HG02970 (cell line): ENCODE measurements at regions not wholly inside any gene's neighbourhood (a gene's known extent, or its start where the extent isn't known, plus 50 kb on each side); places are given as distances from the start of the nearest gene placed in this dataset.

Experiments
- ATAC-seq: cut with Tn5 transposase; IDR thresholded peaks from one replicate; pipeline ENCODE4 v1.9.1; 2021; ENCODE audit warnings: mild to moderate bottlenecking, moderate library complexity, moderate number of reproducible peaks; ENCODE audit not compliant: unreplicated experiment, low FRiP score

DNA sequence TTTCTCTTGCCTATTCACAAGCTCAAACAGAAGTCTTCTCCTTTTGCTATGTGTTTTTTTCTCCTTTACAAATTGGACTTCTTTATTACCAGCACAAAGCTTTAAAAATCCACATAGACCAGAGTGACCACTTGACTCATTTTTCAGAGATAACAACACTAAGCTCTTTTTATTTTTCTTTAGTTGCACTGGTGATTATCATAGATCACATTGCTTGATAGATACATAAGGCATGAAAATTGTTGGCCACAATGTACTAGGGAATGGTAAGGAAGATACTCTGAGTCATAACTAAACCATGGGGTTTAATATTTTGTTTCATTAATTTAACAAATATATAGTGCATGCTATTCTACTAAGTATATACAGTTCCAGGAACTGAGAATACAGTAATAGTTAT lies 159.0 kb downstream of the GASK1B start:
- ATAC-seq, result no peak

DNA sequence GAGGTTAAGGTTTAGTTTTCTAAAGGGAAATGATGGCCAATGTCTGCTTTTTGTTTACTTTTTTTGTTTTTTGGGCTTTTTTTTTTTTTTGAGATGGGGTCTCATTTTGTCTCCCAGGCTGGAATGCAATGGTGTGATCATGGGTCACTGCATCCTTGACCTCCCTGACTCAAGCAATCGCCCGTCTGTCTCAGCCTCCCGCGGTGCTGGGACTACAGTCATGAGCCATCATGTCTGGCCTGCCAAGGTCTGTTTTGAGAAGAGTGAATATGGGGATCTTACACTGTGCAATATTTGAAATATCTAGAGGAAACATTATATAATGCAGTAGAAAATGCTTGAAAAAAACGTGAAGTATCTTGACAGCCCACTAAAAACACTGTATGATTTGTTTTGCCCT lies 162.5 kb downstream of the GASK1B start:
- no peak for ATAC-seq

DNA sequence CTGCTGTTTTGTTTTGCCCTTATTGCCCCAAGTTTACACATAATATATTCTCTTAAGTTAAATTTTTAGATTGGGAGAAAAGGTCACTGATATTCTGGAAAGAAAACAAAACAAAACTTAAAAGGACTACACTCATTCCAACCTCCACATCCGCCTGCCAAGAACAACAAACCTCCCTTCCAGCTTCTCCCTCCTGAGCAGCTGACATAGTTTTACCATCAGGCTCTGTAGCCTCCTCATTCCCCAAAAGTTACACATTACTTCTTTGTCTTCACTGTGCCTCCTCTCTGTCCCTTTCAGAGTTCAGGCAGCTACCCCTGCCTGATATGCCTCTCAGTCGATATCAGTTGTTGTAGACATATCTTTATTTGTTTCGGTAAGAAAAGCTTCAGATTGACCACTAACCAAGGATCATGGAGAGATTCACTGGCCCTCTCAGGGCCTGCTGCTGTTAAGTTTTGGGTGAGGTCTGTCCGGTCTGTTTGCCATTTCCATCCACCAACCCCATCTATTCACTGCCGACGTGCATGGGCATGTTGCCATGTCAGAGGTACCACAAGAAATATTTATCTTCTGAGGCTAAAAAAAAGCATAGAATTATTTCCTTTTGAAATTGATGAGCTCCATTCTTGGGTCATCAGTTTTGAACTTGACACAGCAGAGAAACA lies 164.1 kb downstream of the GASK1B start:
- ATAC-seq, result no peak

DNA sequence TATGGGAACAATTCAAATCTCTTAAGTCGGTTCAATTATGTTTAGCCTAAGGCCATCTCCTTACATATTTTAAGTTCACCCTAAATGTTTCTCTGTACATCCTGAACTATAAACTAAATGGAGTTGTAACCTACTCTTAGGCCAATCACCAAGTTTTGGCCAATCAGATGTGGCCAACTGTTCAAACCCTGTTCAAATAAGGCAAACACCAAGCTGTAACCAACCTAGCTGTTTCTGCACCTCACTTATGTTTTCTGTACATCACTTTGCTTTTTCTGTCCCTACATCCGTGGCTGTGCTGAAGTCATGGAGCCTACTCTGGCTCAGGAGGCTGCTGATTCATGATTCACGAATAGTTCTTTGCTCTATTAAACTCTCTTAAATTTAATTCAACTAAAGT lies 165.3 kb downstream of the GASK1B start:
- ATAC-seq, result no peak

DNA sequence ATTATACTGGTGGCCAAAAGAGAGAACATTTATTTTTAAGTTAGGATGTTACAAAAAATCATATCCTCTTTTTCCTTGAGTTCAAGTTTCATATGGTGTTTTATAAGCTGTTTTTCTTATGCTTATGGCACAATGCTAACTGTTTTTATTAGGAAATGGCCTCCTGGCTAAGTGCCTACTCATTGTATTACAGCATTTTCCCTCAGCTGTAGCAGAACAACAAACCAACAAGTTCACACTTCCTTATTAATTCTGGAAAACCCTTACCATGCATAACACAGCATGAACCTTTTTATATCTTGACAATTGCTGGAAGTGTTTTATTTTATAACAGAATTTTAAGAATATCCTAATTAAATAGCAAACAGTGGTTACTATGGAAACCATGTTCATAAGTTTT lies 165.8 kb downstream of the GASK1B start:
- no peak for ATAC-seq

DNA sequence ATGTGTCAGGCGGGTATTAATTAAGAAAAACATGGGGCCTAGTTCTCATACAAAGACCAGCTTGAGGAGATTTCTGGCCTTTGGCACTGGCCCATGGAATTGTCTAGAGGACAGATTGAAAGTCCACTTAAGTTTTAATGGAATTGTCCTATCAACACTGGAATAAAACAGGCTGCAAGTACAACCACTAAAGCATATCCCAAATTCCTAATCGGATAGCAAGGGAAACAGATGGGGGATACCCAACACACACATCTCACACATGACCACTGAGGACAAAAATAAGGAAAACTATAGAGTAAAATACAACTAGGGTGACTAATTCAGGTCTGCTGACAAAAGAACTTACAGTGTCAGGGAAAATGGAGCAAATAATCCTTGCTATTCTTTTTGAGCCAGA lies 167.8 kb downstream of the GASK1B start:
- no peak for ATAC-seq

DNA sequence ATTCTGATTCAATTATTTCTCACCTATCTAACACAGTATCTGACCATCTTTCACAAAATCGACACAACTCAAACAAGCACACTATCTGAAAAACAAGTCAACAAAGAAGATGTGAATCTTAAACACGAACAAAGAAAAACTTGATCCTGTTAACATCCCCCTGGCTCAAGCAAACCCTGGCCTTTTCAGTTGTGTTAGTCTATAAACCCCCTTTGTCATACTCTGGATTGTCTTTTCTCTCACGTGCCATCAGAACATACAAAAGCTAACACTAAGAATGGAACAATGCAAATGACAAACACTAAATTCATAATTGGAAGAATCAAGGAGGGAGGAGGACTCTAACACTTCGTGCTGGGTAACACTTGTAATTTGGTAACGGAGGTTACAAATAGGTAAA lies 168.7 kb downstream of the GASK1B start:
- no peak for ATAC-seq

DNA sequence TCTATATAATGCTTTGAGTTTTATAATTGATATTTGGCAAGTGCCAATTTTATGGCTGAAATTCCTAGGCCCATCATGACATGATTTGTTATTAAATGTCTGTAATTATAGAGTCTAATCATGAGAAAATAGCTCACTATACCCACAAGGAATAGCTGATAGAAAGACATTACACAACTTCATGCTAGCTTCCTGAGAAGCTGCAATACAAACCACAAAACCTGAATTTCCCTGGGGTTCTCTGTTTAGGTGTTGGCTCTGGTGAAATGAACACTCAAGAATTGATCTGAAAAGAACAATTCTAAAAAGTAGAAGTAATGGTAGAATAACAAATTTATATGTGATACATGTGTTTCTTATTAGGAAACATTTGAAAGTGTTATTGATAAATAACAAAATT lies 169.6 kb downstream of the GASK1B start:
- ATAC-seq, result no peak

DNA sequence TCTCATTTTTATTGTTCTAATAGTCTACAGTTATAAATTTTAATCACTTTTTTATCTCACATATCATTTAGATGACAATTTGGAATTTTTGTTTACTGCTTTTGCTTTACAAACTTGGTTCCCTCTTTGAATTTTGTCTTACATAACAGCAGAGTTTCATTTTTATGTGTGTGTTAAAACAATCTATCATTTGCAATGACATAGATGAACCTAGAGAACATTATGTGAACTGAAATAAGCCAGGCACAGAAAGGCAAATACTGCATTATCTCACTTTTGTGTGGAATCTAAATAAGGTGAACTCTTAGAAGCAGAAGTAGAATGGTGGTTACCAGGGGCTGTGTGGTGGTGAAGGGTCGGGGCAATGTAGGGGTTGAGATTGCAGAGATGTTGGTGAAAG lies 170.7 kb downstream of the GASK1B start:
- no peak for ATAC-seq

DNA sequence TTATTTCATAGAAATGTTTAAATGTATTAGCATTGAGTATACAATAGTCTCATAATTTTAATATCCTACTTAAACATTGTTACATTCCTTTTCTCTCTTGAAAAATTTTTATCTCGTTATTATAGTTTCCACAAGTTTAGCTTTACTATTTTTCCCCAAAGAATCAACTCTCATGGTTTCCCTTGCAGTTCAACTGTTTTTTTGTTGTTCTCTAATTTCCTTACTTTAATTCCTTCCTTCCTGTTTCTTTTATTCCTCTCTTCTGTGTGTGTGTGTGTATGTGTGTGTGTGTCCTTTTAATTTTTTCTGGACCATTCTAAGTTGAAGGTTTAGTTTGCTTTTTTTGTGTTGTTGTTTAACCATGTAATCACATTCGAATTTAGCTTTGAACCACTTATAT lies 171.1 kb downstream of the GASK1B start:
- no peak for ATAC-seq

DNA sequence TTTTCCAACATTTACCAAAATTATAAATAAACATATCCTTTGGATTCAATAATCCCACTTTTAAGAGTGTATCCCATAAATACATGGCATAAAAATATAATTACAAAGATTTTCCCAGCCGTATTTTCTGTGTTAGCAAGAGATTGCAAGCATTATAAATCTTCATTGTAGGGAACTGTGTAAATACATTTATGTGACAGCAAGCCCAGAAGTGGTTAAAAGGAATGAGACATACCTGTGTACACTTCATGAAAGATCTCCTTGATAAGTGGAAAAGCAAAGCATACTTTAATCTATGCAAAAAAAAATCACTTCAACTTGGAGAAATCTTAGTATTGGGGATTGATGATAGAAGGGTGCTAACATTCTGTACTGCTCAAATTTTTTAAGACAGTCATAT lies 173.1 kb downstream of the GASK1B start:
- ATAC-seq, result no peak

DNA sequence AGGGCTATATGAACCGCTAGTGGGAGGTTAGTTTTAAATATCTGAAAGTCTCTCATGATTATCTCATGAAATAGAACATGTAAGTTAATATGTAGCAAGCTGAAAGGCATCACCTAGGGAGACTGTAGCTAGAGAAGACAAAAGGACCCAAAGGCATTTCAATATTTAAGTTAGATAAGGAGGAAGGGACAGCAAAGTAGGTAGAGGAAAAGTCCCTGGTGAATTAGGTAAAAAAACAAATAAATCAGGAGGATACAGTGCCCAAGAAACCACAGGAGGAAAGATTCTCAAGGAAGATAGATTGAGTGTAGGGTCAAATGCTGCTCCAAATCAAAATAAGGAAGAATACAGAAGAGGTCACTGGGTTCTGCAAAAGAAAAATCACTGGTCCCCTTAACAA lies 175.5 kb downstream of the GASK1B start:
- no peak for ATAC-seq

DNA sequence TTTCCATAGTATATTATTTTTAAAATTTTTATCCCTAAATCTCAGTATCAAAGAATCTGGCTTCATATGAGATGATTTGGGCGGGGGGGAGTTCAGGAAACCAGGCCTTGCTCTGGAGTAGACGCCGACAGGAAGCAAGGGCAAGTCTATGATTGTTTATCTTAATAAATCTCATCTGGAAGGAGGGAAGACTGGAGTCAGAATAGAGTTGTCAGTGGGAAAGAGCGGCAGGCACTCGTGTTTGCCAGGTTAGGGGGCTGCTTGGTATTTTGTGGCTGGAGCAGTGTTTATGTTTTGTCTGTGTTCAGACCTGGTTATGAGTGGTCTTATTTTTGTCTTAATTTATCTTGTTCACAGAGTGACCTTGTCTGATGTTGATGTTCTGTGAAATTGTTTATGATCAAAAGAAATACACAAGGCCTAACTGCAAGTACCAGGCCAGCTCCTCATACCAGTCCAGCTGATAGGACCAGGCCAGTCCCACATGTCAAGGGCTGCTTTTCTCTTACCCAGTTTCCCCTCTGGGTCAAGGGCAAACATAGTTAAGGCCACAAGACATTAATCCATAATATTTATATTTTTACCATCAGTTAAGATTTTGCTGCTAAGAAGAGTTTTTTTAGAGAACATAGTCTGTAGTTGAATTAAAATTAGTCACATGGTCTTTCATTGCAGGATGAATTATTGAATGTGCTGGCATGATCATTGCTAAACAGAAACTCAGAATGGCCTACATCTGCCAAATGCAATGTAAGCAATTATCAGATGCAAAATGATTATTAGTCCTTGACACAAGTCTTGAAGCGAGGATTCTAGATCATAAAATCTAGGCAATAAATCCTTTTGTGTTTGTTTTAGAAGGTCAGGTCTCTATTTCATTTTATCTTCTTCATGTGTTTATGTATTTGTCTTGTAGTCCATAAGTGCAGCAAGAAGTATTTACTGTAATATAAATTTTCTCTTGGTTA lies 176.5 kb downstream of the GASK1B start:
- ATAC-seq, result no peak

DNA sequence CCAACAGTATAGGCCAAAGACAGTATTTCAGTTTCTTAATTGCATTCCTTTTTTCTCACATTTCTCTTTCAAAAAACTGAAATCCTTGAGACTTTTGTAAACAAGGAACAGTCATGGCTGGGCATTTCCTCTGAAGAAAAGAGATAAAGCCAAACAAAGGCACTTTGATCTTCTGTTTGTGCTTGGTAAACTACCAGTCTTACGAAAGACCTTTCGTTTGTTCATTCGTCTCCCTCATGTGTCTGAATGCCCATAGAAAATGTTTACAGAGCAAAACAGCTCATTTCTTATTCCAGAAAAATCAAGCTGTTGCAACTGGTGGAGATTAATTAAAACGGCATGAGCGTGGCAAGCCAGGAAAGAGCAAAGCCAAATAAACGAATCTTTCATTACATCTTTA lies 178.0 kb downstream of the GASK1B start:
- ATAC-seq, result no peak

DNA sequence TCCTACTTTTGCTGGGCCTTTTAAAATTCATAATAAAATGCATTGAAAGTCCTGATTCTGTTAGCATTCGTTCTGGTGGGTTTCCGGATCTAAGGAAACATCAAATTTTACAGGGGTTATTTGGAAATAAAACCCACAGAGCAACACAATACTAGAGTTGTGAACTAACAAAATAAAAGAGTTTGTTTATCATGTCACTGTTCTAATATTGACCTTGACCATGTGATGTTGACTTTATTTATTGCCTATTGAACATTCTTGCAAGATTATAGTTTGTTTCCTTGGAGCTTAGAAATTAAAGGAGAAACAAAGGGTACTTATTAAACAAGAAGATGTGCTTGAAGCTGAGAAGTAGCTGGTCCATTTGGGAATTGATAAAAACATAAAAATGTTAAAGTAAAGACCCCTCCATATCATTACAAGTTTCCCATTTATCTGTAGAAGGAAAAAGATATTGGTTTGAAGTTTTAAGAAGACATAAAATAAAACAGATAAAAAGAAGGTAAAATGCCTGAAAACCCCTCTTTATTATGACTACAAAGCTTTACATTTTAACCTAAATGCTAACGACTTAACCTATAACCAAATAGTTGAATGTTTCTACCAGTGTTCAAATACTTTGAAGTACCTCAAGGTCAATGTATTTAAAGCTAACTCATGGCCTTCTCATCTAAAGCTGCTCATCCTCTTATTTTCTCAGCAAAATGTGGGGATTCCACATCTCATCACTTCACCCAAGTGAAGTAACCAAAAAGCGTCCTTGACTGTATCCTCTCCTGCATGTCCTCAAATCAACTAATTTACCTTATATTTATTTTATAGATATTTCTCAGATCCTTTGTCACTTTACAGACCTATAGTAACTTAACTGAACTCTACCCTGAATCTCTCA lies 179.6 kb downstream of the GASK1B start:
- ATAC-seq, result no peak

DNA sequence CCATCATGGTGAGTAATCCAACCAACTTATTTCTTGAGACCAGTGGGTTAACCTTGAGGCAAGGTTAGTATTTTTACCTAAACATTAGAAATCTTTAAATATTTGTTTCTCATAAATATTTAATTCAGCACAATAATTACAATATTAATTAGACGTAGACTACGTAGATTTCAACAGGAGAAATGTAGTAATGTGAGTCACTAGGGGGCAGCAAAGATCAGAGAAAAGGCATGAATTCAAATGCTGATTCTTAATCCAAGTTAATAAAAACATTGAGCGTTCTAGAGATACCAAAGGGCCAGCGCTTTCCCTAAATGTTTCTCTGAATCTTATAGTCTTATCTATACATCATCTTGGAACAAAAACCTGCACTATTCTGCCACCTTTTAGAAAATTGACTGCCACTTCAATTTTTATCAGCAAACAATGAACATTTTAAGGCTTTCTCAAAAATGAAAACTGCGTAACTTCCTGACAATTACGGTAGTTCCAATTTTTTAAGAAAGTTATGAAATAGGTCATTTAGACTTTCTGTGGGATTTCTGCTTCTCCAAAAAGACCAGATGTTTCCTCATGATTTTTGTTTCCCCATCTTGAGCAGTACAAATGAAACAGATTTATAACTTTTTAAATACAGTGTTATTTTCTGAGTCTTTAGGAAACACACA lies 180.7 kb downstream of the GASK1B start:
- no peak for ATAC-seq

DNA sequence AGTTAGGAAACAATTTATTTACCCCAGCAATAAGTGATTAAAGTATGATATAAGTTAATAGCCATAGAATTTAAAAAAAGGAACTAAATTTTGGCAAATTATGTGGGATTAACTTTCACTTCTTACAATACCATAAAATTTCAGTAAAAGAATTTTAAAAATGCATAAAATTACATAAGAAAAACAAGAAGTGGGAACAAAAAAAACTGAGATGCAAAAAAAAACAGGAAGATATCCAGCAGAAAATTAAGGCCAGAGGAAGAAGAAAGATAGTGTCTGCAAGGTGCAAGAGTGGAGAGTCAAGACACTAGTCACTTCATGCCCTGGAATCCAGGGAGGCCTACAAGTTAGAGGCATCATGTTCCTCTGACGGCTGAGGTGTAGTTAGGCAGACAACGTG lies 184.2 kb downstream of the GASK1B start:
- no peak for ATAC-seq

DNA sequence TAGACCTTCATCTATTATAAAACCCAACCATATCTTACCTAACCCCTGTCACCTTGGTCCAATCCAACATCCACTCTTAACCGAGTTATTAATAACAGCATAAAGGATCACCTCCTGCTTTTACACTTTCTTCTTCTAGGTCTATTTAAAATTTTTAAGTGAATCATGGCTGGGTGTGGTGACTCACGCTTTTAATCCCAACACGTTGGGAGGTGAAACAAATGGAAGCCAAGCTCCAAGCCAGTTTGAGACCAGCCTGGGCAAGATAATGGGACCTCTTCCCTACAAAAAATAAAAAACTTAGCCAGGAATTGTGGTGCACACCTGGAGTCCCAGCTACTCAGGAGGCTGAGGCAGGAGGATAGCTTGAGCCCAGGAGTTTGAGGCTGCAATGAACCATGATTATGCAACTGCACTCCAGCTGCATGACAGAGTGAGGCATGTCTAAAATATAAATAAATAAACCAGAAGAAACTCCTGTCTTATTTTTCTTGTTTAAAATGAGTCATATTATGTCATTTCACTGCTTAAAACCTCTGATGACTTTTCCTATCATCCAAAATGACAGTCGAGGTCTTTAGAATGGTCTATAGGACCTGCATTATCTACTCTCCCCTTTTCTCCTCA lies 188.4 kb downstream of the GASK1B start:
- no peak for ATAC-seq

DNA sequence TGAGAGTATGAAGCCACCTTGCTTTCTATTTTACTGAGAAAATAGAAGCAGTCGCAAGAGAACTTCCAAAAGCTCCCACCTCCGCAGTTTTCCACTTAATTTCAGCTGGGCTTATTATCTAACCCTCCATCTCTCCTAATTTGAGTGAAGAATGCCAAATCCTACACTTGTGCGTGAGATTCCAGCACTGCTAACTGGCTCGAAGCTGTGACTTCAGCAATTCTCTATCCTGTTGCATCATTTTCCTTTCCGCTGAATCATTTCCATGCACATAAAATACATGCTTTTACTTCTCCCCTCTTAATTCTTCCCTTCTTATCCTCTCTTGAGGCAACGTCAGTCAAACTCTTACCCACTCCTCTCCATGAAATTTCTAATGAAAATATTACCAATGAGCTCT lies 189.5 kb downstream of the GASK1B start:
- ATAC-seq, result no peak

DNA sequence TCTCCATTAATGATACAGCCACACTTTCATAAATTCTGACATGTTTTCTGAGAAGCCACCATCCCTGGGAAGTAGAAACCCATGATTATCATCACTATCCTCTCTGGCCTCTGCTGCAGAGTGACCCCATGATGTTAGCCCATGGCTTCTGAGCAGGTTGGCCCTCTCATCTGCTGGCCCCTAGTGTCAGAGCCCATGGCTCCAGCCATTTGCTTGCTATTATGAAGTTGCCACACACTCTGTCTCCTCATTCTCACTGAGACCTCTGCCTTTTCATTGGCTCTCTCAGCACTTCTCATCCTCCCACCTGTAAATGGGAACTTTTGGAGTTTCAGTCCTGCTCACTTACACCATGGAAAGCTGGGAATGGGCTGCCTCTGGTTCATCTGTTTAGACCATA lies 192.7 kb downstream of the GASK1B start:
- no peak for ATAC-seq
